Endothelial cell (in vitro differentiated cells): ENCODE measurements at regions not wholly inside any gene's neighbourhood (a gene's known extent, or its start where the extent isn't known, plus 50 kb on each side); places are given as distances from the start of the nearest gene placed in this dataset.
"Not testable (repeated sequence)": the region's sequence is repeated elsewhere in the genome, so short reads cannot be mapped to it uniquely, and the experiment has no call there.

Experiments
- DNase-seq: peaks from one replicate; pipeline ENCODE4 v3.0.0; 2021; ENCODE audit warnings: low spot score
- H3K27ac Mint-ChIP-seq: one replicate; pipeline ENCODE4 v1.8.0; 2021; ENCODE audit warnings: mixed read lengths, inconsistent platforms; ENCODE audit not compliant: unreplicated experiment
- H3K27me3 Mint-ChIP-seq: one replicate; pipeline ENCODE4 v1.8.0; 2021; ENCODE audit warnings: mild to moderate bottlenecking, moderate library complexity, mixed read lengths, inconsistent platforms; ENCODE audit not compliant: unreplicated experiment
- H3K36me3 Mint-ChIP-seq: one replicate; pipeline ENCODE4 v1.8.0; 2021; ENCODE audit warnings: mild to moderate bottlenecking, low read depth, mixed read lengths, inconsistent platforms; ENCODE audit not compliant: unreplicated experiment
- H3K4me1 Mint-ChIP-seq: one replicate; pipeline ENCODE4 v1.8.0; 2021; ENCODE audit warnings: mild to moderate bottlenecking, mixed read lengths, inconsistent platforms; ENCODE audit not compliant: unreplicated experiment
- H3K4me3 Mint-ChIP-seq: one replicate; pipeline ENCODE4 v1.8.0; 2021; ENCODE audit warnings: mild to moderate bottlenecking, mixed read lengths, inconsistent platforms; ENCODE audit not compliant: unreplicated experiment
- H3K9me3 Mint-ChIP-seq: one replicate; pipeline ENCODE4 v1.8.0; 2021; ENCODE audit warnings: mixed read lengths, inconsistent platforms; ENCODE audit not compliant: unreplicated experiment
- TF ChIP-seq, protein P1 (sequence below): fragments of 200-600 bp; sonication (generic); IDR thresholded peaks from one replicate; pipeline ENCODE4 v1.5.0; 2021; ENCODE audit warnings: antibody characterized with exemption; ENCODE audit not compliant: unreplicated experiment

GRCh38 chr5:30501065-30501464, 692.4 kb upstream of the CDH6 start:
- H3K4me1 Mint-ChIP-seq: peaks cover 7% of the 10 kb centered on the region
- TF ChIP-seq, protein P1, sequence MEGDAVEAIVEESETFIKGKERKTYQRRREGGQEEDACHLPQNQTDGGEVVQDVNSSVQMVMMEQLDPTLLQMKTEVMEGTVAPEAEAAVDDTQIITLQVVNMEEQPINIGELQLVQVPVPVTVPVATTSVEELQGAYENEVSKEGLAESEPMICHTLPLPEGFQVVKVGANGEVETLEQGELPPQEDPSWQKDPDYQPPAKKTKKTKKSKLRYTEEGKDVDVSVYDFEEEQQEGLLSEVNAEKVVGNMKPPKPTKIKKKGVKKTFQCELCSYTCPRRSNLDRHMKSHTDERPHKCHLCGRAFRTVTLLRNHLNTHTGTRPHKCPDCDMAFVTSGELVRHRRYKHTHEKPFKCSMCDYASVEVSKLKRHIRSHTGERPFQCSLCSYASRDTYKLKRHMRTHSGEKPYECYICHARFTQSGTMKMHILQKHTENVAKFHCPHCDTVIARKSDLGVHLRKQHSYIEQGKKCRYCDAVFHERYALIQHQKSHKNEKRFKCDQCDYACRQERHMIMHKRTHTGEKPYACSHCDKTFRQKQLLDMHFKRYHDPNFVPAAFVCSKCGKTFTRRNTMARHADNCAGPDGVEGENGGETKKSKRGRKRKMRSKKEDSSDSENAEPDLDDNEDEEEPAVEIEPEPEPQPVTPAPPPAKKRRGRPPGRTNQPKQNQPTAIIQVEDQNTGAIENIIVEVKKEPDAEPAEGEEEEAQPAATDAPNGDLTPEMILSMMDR: no peak
- no peak overlapping the region for H3K27ac Mint-ChIP-seq
- DNase-seq: no peak
- H3K9me3 Mint-ChIP-seq: no peaks in the 10 kb centered on the region
- H3K36me3 Mint-ChIP-seq: no peaks in the 10 kb centered on the region
- H3K4me3 Mint-ChIP-seq: no peak overlapping the region
- no peaks in the 10 kb centered on the region for H3K27me3 Mint-ChIP-seq

DNA sequence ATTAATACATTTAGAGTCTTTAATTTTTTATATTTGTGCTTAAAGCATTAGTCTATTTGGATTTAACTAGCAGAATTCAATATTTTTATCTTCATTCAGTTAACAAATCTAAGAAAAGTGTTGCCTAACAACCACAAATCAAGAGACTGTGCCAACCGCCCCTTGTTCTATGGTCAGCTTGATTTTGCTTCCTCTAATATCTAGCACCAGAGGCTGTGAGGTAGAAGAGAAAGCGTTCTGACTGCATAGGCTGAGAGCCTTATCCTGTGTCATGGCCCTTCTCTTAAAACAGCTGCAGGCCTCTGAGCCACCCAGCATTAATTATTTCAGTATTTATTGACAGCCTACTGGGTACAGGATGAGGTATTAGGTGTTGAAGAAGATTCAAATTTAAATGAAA, 693.0 kb upstream of the CDH6 start:
- peaks cover 7% of the 10 kb centered on the region for H3K4me1 Mint-ChIP-seq
- no peaks in the 10 kb centered on the region for H3K9me3 Mint-ChIP-seq

DNA sequence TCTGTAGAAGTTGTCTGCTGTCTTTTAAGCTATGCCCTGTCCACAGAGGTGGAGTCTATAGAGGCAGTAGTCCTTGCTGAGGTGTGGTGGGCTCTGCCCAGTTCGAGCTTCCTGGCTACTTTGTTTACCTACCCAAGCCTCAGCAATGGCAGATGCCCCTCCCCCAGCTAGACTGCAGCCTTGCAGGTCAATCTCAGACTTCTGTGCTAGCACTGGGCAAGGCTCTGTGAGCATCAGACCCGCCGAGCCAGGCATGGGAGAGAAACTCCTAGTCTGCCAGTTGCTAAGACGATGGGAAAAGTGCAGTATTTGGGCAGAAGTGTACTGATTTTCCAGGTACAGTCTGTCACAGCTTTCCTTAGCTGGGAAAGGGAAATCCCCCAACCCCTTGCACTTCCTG, 694.1 kb upstream of the CDH6 start:
- TF ChIP-seq, protein P1: no peak
- H3K27me3 Mint-ChIP-seq: peaks cover 3% of the 10 kb centered on the region
- no peak overlapping the region for H3K4me3 Mint-ChIP-seq
- no peak overlapping the region for H3K27ac Mint-ChIP-seq
- H3K36me3 Mint-ChIP-seq: no peaks in the 10 kb centered on the region
- DNase-seq: no peak
- no peaks in the 10 kb centered on the region for H3K4me1 Mint-ChIP-seq
- no peaks in the 10 kb centered on the region for H3K9me3 Mint-ChIP-seq

More for the DNA sequence above, 693.0 kb upstream of the CDH6 start:
- TF ChIP-seq, protein P1: no peak
- H3K4me3 Mint-ChIP-seq: no peak overlapping the region
- no peaks in the 10 kb centered on the region for H3K36me3 Mint-ChIP-seq
- no peaks in the 10 kb centered on the region for H3K27me3 Mint-ChIP-seq
- no peak for DNase-seq
- no peak overlapping the region for H3K27ac Mint-ChIP-seq

DNA sequence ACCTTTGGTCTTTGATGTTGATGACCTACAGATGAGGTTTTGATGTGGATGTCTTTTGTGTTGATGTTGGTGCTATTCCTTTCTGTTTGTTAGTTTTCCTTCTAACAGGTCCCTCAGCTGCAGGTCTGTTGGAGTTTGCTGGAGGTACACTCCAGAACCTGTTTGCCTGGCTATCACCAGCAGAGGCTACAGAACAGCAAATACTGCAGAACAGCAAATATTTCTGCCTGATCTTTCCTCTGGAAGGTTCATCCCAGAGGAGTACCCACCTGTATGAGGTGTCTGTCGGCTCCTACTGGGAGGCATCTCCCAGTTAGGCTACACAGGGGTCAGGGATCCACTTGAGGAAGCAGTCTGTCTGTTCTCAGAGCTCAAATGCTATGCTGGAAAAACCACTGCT, 694.5 kb upstream of the CDH6 start:
- Mint-ChIP-seq H3K9me3 (no peaks in the 10 kb centered on the region), H3K36me3 (no peaks in the 10 kb centered on the region), H3K4me3 (no peak overlapping the region), H3K27me3 (peaks cover 3% of the 10 kb centered on the region), H3K4me1 (no peaks in the 10 kb centered on the region), H3K27ac (no peak overlapping the region)
- TF ChIP-seq, protein P1: no peak
- no peak for DNase-seq

GRCh38 chr5:30498509-30498908, 695.0 kb upstream of the CDH6 start:
- not testable (repeated sequence) for H3K4me1 Mint-ChIP-seq, DNase-seq, H3K36me3 Mint-ChIP-seq, H3K9me3 Mint-ChIP-seq, H3K4me3 Mint-ChIP-seq, H3K27me3 Mint-ChIP-seq, H3K27ac Mint-ChIP-seq

GRCh38 chr5:30494113-30494512, 699.4 kb upstream of the CDH6 start:
- H3K27ac Mint-ChIP-seq: not testable (repeated sequence)

More at GRCh38 chr5:30494113-30494512, 699.4 kb upstream of the CDH6 start:
- not testable (repeated sequence) for H3K9me3 Mint-ChIP-seq, H3K27me3 Mint-ChIP-seq, H3K4me1 Mint-ChIP-seq, H3K4me3 Mint-ChIP-seq, H3K36me3 Mint-ChIP-seq
- peak; percentile 25 for DNase-seq
